Stimulated activated naive CD8-positive, alpha-beta T cell treated with anti-CD3 and anti-CD28 coated beads, Interleukin-15, Interleukin-2, amounts not matched to agents 100 ng/mL and 50 ng/mL, for 24 hours (primary cell): ENCODE measurements at regions not wholly inside any gene's neighbourhood (a gene's known extent, or its start where the extent isn't known, plus 50 kb on each side); places are given as distances from the start of the nearest gene placed in this dataset.

Experiments used
- H3K27ac Mint-ChIP-seq: one replicate; pipeline ENCODE4 v1.8.0; 2021; ENCODE audit warnings: mild to moderate bottlenecking, mixed read lengths
- H3K27me3 Mint-ChIP-seq: one replicate; pipeline ENCODE4 v1.8.0; 2021; ENCODE audit warnings: mixed read lengths
- H3K36me3 Mint-ChIP-seq: one replicate; pipeline ENCODE4 v1.8.0; 2021; ENCODE audit warnings: low read depth, mixed read lengths
- H3K4me1 Mint-ChIP-seq: one replicate; pipeline ENCODE4 v1.8.0; 2021; ENCODE audit warnings: low read depth, mixed read lengths
- H3K4me3 Mint-ChIP-seq: one replicate; pipeline ENCODE4 v1.8.0; 2021; ENCODE audit warnings: mild to moderate bottlenecking, mixed read lengths
- H3K9me3 Mint-ChIP-seq: one replicate; pipeline ENCODE4 v1.8.0; 2021; ENCODE audit warnings: mixed read lengths

- H3K4me1 Mint-ChIP-seq = peaks cover under 1% of the 10 kb centered on the region
Observed at GRCh38 chr6:4687989-4688947, 87.9 kb upstream of the CDYL start.

GRCh38 chr6:4687656-4687988 is 88.6 kb upstream of the CDYL start:
- H3K36me3 Mint-ChIP-seq = no peaks in the 10 kb centered on the region
- no peaks in the 10 kb centered on the region for H3K4me1 Mint-ChIP-seq
- H3K27me3 Mint-ChIP-seq = peaks cover 48% of the 10 kb centered on the region
- H3K9me3 Mint-ChIP-seq = no peaks in the 10 kb centered on the region
- no peak overlapping the region for H3K4me3 Mint-ChIP-seq
- no peak overlapping the region for H3K27ac Mint-ChIP-seq

More at GRCh38 chr6:4687989-4688947, 87.9 kb upstream of the CDYL start:
- peaks cover 45% of the 10 kb centered on the region for H3K27me3 Mint-ChIP-seq
- no peak overlapping the region for H3K27ac Mint-ChIP-seq
- H3K4me3 Mint-ChIP-seq = no peak overlapping the region
- H3K36me3 Mint-ChIP-seq = no peaks in the 10 kb centered on the region
- H3K9me3 Mint-ChIP-seq = no peaks in the 10 kb centered on the region

- Mint-ChIP-seq H3K27me3 (peaks cover 23% of the 10 kb centered on the region), H3K36me3 (no peaks in the 10 kb centered on the region), H3K4me3 (no peak overlapping the region), H3K9me3 (no peaks in the 10 kb centered on the region), H3K27ac (no peak overlapping the region), H3K4me1 (no peaks in the 10 kb centered on the region)
Observed at GRCh38 chr6:4682431-4683097, 93.6 kb upstream of the CDYL start.

GRCh38 chr6:4678506-4679300 is 97.5 kb upstream of the CDYL start:
- Mint-ChIP-seq H3K36me3 (no peaks in the 10 kb centered on the region), H3K4me3 (no peak overlapping the region), H3K9me3 (no peaks in the 10 kb centered on the region), H3K4me1 (no peaks in the 10 kb centered on the region), H3K27me3 (peaks cover 13% of the 10 kb centered on the region), H3K27ac (no peak overlapping the region)

GRCh38 chr6:4677751-4678065 is 98.5 kb upstream of the CDYL start:
- Mint-ChIP-seq H3K4me1 (no peaks in the 10 kb centered on the region), H3K9me3 (no peaks in the 10 kb centered on the region), H3K27ac (no peak overlapping the region), H3K36me3 (no peaks in the 10 kb centered on the region), H3K27me3 (peaks cover 4% of the 10 kb centered on the region), H3K4me3 (no peak overlapping the region)

- Mint-ChIP-seq H3K4me1 (no peaks in the 10 kb centered on the region), H3K9me3 (no peaks in the 10 kb centered on the region), H3K36me3 (no peaks in the 10 kb centered on the region), H3K27me3 (peaks cover under 1% of the 10 kb centered on the region), H3K4me3 (no peak overlapping the region), H3K27ac (no peak overlapping the region)
Observed at GRCh38 chr6:4677011-4677750, 99.0 kb upstream of the CDYL start.

GRCh38 chr6:4676016-4676415 is 100.2 kb upstream of the CDYL start:
- Mint-ChIP-seq H3K36me3 (no peaks in the 10 kb centered on the region), H3K4me3 (no peak overlapping the region), H3K27ac (no peak overlapping the region), H3K4me1 (no peaks in the 10 kb centered on the region), H3K9me3 (no peaks in the 10 kb centered on the region), H3K27me3 (no peaks in the 10 kb centered on the region)

GRCh38 chr6:4675121-4675520 is 101.1 kb upstream of the CDYL start:
- Mint-ChIP-seq H3K4me3 (no peak overlapping the region), H3K27ac (no peak overlapping the region), H3K36me3 (no peaks in the 10 kb centered on the region), H3K9me3 (no peaks in the 10 kb centered on the region), H3K4me1 (no peaks in the 10 kb centered on the region), H3K27me3 (no peaks in the 10 kb centered on the region)

- Mint-ChIP-seq H3K27me3 (no peaks in the 10 kb centered on the region), H3K4me3 (no peak overlapping the region), H3K27ac (no peak overlapping the region), H3K36me3 (no peaks in the 10 kb centered on the region), H3K4me1 (no peaks in the 10 kb centered on the region), H3K9me3 (no peaks in the 10 kb centered on the region)
Observed at GRCh38 chr6:4673861-4674260, 102.3 kb upstream of the CDYL start.

- Mint-ChIP-seq H3K27me3 (no peaks in the 10 kb centered on the region), H3K4me1 (no peaks in the 10 kb centered on the region), H3K36me3 (no peaks in the 10 kb centered on the region), H3K9me3 (no peaks in the 10 kb centered on the region), H3K27ac (no peak overlapping the region), H3K4me3 (no peak overlapping the region)
Observed at GRCh38 chr6:4672772-4673171, 103.4 kb upstream of the CDYL start.

- Mint-ChIP-seq H3K27me3 (no peaks in the 10 kb centered on the region), H3K27ac (no peak overlapping the region), H3K4me1 (no peaks in the 10 kb centered on the region), H3K36me3 (no peaks in the 10 kb centered on the region), H3K4me3 (no peak overlapping the region), H3K9me3 (no peaks in the 10 kb centered on the region)
Observed at GRCh38 chr6:4671587-4672115, 104.6 kb upstream of the CDYL start.

GRCh38 chr6:4670824-4671409 is 105.3 kb upstream of the CDYL start:
- no peaks in the 10 kb centered on the region for H3K9me3 Mint-ChIP-seq
- H3K36me3 Mint-ChIP-seq = no peaks in the 10 kb centered on the region
- H3K27ac Mint-ChIP-seq = no peak overlapping the region
- H3K27me3 Mint-ChIP-seq = no peaks in the 10 kb centered on the region
- no peaks in the 10 kb centered on the region for H3K4me1 Mint-ChIP-seq
- H3K4me3 Mint-ChIP-seq = no peak overlapping the region

- Mint-ChIP-seq H3K9me3 (no peaks in the 10 kb centered on the region), H3K27me3 (no peaks in the 10 kb centered on the region), H3K36me3 (no peaks in the 10 kb centered on the region), H3K27ac (no peak overlapping the region), H3K4me1 (no peaks in the 10 kb centered on the region), H3K4me3 (no peak overlapping the region)
Observed at GRCh38 chr6:4670290-4670689, 105.9 kb upstream of the CDYL start.
